ENCODE measurements at regions not wholly inside any gene's neighbourhood (a gene's known extent, or its start where the extent isn't known, plus 50 kb on each side); places are given as distances from the start of the nearest gene placed in this dataset.

DNA sequence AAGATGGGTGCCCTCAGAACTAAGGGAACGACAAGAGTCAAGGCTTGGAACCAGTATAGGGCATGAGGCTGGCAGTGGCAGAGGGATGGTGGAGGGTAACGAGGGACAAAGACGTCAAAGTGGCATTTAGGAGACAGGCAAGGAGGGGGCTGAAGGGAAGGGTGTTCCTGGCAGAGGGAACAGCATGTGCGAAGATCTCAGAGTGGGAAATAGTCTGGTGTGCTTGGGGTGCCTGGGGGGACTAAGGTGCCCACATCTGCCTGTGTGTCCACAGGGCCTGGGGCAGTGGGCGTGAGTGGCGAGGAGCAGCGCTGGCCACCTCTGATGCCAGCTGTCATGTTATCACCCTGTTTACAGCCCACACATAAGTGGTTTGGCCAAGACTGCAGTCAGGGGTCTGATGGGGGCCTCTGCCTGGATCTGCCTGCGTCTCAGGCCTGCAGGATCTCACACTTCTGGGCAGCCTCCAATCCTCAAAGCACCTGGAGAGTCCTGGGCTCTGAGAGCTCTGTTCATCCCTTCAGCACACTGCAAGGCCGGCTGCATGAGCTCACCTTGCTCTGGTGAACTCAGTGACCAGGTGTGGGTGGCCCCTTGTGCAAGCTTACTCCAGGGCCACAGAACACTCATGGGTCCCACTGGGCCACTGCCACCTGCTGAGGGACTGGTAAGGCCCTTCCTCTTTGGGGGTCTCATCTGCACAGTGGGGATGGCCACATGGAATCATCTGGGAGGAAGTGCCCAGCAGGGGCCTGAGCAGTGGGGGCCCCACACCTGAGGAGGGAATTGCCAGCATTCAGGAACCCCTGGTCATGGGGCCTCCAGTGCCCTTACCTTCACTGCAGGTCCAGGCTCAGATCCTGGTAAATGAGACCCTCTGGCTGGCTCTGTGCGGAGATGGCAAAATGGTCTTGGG lies 89.7 kb upstream of the SHISAL1 start:
- no peak for TF ChIP-seq POLR2A (IDR thresholded peaks at IDR 0.05)
- TF ChIP-seq, protein P1, sequence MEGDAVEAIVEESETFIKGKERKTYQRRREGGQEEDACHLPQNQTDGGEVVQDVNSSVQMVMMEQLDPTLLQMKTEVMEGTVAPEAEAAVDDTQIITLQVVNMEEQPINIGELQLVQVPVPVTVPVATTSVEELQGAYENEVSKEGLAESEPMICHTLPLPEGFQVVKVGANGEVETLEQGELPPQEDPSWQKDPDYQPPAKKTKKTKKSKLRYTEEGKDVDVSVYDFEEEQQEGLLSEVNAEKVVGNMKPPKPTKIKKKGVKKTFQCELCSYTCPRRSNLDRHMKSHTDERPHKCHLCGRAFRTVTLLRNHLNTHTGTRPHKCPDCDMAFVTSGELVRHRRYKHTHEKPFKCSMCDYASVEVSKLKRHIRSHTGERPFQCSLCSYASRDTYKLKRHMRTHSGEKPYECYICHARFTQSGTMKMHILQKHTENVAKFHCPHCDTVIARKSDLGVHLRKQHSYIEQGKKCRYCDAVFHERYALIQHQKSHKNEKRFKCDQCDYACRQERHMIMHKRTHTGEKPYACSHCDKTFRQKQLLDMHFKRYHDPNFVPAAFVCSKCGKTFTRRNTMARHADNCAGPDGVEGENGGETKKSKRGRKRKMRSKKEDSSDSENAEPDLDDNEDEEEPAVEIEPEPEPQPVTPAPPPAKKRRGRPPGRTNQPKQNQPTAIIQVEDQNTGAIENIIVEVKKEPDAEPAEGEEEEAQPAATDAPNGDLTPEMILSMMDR (IDR thresholded peaks at IDR 0.05), result no peak

All from uterus (tissue), 2 donors.